GM12873 (cell line): ENCODE measurements at regions not wholly inside any gene's neighbourhood (a gene's known extent, or its start where the extent isn't known, plus 50 kb on each side); places are given as distances from the start of the nearest gene placed in this dataset.

Experiments
- TF ChIP-seq, protein P1 (sequence below): IDR thresholded peaks from 2 replicates; pipeline ENCODE4 v1.5.1; 2012; ENCODE audit warnings: low read depth, mild to moderate bottlenecking, moderate library complexity, low read length, control low read depth; ENCODE audit not compliant: insufficient read depth; ENCODE audit errors: missing control alignments

- TF ChIP-seq, protein P1, sequence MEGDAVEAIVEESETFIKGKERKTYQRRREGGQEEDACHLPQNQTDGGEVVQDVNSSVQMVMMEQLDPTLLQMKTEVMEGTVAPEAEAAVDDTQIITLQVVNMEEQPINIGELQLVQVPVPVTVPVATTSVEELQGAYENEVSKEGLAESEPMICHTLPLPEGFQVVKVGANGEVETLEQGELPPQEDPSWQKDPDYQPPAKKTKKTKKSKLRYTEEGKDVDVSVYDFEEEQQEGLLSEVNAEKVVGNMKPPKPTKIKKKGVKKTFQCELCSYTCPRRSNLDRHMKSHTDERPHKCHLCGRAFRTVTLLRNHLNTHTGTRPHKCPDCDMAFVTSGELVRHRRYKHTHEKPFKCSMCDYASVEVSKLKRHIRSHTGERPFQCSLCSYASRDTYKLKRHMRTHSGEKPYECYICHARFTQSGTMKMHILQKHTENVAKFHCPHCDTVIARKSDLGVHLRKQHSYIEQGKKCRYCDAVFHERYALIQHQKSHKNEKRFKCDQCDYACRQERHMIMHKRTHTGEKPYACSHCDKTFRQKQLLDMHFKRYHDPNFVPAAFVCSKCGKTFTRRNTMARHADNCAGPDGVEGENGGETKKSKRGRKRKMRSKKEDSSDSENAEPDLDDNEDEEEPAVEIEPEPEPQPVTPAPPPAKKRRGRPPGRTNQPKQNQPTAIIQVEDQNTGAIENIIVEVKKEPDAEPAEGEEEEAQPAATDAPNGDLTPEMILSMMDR = no peak
These were observed 819.7 kb downstream of the TBC1D32 start for GRCh38 chr6:120514544-120514943.

- TF ChIP-seq, protein P1 = no peak
These were observed 822.6 kb downstream of the TBC1D32 start for GRCh38 chr6:120511712-120512111.

DNA sequence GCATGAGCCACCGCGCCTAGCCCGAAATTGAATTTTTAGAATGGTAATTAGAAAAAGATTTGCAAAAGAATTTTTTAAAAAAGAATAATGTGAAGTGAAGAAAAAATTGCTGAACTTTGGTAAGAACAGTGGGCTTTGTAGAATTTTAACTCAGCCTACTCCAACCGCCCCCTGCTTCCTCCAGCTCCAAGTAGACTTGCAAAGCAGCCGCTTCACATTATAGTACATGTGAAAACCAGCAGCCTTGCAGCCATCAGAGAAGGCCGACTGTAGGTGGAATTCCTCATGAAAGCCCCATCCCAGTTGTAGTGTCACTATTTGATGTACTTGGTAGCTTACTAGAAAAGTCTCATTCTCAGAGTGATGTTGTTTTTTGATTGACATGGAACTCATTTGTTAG is 835.6 kb downstream of the TBC1D32 start:
- TF ChIP-seq, protein P1 = no peak

DNA sequence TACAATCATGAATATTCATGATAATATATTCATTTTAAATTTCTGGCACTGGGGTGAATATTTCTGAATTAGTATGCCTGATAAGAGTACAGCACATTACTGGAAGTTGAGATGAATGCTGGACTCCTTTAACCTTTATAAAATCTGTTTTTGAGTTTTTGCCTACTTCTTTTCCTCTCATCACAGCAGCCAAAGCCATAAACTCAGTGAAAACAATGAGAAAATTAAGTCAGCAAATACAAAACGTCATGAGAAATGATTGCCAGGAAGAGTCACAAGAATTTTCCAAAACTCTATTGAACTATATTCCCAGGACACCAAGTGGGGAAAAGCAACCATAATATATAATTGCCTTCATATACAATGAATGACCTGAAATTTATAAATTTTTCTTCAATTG is 837.6 kb downstream of the TBC1D32 start:
- TF ChIP-seq, protein P1 = no peak

- TF ChIP-seq, protein P1 = no peak
These were observed 840.8 kb downstream of the TBC1D32 start for GRCh38 chr6:120493505-120493904.

GRCh38 chr6:120489941-120490340 is 844.3 kb downstream of the TBC1D32 start:
- TF ChIP-seq, protein P1 = no peak

DNA sequence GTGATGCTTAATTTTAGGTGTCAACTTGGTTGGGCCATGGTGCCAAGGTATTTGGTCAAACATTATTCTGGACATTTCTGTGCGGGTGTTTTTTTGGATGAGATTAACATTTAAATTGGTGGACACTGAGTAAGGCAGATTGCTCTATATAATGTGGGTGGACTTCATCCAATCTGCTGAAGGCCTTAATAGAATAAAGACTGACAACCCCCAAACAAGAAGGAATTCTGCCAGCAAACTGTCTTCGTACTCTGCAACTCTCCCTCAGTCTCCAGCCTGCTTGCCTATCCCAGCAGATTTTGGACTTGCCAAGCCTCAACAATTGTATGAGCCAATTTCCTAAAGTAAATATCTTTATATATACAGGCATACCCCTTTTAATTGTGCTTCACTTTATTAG is 850.1 kb downstream of the TBC1D32 start:
- TF ChIP-seq, protein P1 = no peak
